PC-3 (cell line): ENCODE measurements at regions not wholly inside any gene's neighbourhood (a gene's known extent, or its start where the extent isn't known, plus 50 kb on each side); places are given as distances from the start of the nearest gene placed in this dataset.

Experiments used
- CTCF ChIP-seq: fragments of 300-600 bp; sonication (generic); conservative IDR thresholded peaks from 2 replicates; pipeline ENCODE4 v1.5.1; 2017; ENCODE audit warnings: antibody characterized with exemption, low read depth, mild to moderate bottlenecking, low read length
- EZH2 ChIP-seq: fragments of 300-600 bp; sonication (generic); IDR thresholded peaks from one replicate; pipeline ENCODE4 v1.6.1; 2017; ENCODE audit warnings: antibody characterized with exemption, mild to moderate bottlenecking, low read length; ENCODE audit not compliant: unreplicated experiment

GRCh38 chr13:99087098-99087953 is 109.5 kb upstream of the DOCK9 start:
- TF ChIP-seq CTCF (0 out of 2 replicates have a peak, but pooled peaks have one; percentile 11), EZH2 (no peak)
